CD8-positive, alpha-beta memory T cell (primary cell): ENCODE measurements at regions not wholly inside any gene's neighbourhood (a gene's known extent, or its start where the extent isn't known, plus 50 kb on each side); places are given as distances from the start of the nearest gene placed in this dataset.

Experiments
- CTCF ChIA-PET: fragments of 350-600 bp; sonication (Branson Sonifier 250); formaldehyde crosslinking; loops from one replicate; lab custom pipeline; 2021; ENCODE audit warnings: antibody characterized with exemption; lab: Charles Lee
- POLR2A ChIA-PET: fragments of 350-600 bp; sonication (Branson Sonifier 250); formaldehyde crosslinking; loops from one replicate; lab custom pipeline; 2021; ENCODE audit warnings: antibody characterized with exemption; lab: Charles Lee
- DNase-seq, 5 donors: peaks; one replicate each; pipeline versions ENCODE4 v3.0.0 to v3.0.0-alpha.2; 2020 to 2022; ENCODE audit warnings: mixed read lengths in 1 of 5
- H3K27ac ChIP-seq: one replicate; pipeline ENCODE4 v1.7.0; 2013; ENCODE audit warnings: low read depth, mild to moderate bottlenecking, low read length, moderate library complexity
- H3K27me3 ChIP-seq: 2 replicates; pipeline ENCODE4 v1.7.0; 2013; ENCODE audit warnings: low read length, mild to moderate bottlenecking; ENCODE audit not compliant: insufficient read depth, poor library complexity, severe bottlenecking
- H3K36me3 ChIP-seq: 2 replicates; pipeline ENCODE4 v1.7.0; 2013; ENCODE audit warnings: mild to moderate bottlenecking, low read length, moderate library complexity; ENCODE audit not compliant: insufficient read depth
- H3K4me1 ChIP-seq: 2 replicates; pipeline ENCODE4 v1.7.0; 2013; ENCODE audit warnings: mild to moderate bottlenecking, low read length, moderate library complexity; ENCODE audit not compliant: insufficient read depth
- H3K4me3 ChIP-seq: 2 replicates; pipeline ENCODE4 v1.7.0; 2013; ENCODE audit warnings: mild to moderate bottlenecking, low read length
- H3K9me3 ChIP-seq: 2 replicates; pipeline ENCODE4 v1.7.0; 2013; ENCODE audit warnings: mild to moderate bottlenecking, low read length
- H3K27ac Mint-ChIP-seq, 8 donors: one replicate each; pipeline ENCODE4 v1.8.0; 2020 to 2021; ENCODE audit warnings: mixed read lengths in 8 of 8, mild to moderate bottlenecking in 6 of 8, inconsistent platforms in 3 of 8, moderate library complexity in 3 of 8
- H3K27me3 Mint-ChIP-seq, 2 donors: one replicate each; pipeline ENCODE4 v1.8.0; 2020 to 2021; ENCODE audit warnings: mixed read lengths in 2 of 2, mild to moderate bottlenecking in 1 of 2, moderate library complexity in 1 of 2
- H3K36me3 Mint-ChIP-seq, 3 donors: one replicate each; pipeline ENCODE4 v1.8.0; 2020 to 2021; ENCODE audit warnings: mixed read lengths in 3 of 3, inconsistent platforms in 1 of 3, mild to moderate bottlenecking in 1 of 3
- H3K4me1 Mint-ChIP-seq, 3 donors: one replicate each; pipeline ENCODE4 v1.8.0; 2020 to 2021; ENCODE audit warnings: mixed read lengths in 3 of 3, inconsistent platforms in 1 of 3, mild to moderate bottlenecking in 1 of 3
- H3K4me3 Mint-ChIP-seq, 7 donors: one replicate each; pipeline ENCODE4 v1.8.0; 2020 to 2021; ENCODE audit warnings: mixed read lengths in 7 of 7, mild to moderate bottlenecking in 6 of 7, moderate library complexity in 4 of 7, inconsistent platforms in 2 of 7
- H3K9me3 Mint-ChIP-seq, 5 donors: one replicate each; pipeline ENCODE4 v1.8.0; 2020 to 2022; ENCODE audit warnings: mixed read lengths in 5 of 5, mild to moderate bottlenecking in 3 of 5, moderate library complexity in 2 of 5, inconsistent platforms in 1 of 5

DNA sequence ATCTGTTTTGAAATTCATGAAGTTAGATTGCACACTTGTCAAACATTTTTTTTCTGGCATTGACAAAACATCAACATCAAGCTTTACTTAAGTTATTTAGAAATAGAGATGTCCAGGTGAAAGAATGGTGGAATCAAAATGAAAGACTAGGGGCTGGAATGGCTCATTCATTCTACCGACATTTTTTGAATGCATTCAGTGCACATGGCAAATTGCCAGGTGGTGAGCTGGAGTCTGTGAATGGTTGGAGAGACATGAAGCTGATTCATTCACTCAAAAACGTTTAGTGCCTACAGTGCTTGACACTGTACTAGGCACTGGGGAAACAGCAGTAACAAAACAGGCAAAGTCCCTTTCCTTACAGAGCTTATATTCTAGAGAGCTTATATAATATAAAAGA is 292.4 kb downstream of the PPP1R2C start:
- no peaks in the 10 kb centered on the region for H3K4me1 Mint-ChIP-seq
- peaks cover 0 to 3% (median 0%) of the 10 kb centered on the region in 3 donors for H3K36me3 Mint-ChIP-seq
- peaks cover 0 to 5% of the 10 kb centered on the region in 2 donors for H3K27me3 Mint-ChIP-seq
- H3K27ac Mint-ChIP-seq, result no peak overlapping the region
- H3K27ac ChIP-seq, result no peak overlapping the region
- H3K4me3 Mint-ChIP-seq, result no peak overlapping the region
- no peaks in the 10 kb centered on the region for H3K27me3 ChIP-seq
- ChIA-PET POLR2A (no interaction called here), CTCF (no interaction called here)
- H3K4me3 ChIP-seq, result no peak overlapping the region
- H3K9me3 ChIP-seq, result no peaks in the 10 kb centered on the region
- H3K9me3 Mint-ChIP-seq, result no peaks in the 10 kb centered on the region
- no peak for DNase-seq
- no peaks in the 10 kb centered on the region for H3K4me1 ChIP-seq
- no peaks in the 10 kb centered on the region for H3K36me3 ChIP-seq

GRCh38 chrX:42484233-42484632 is 293.7 kb downstream of the PPP1R2C start:
- H3K27me3 ChIP-seq, result no peaks in the 10 kb centered on the region
- Mint-ChIP-seq H3K9me3 (no peaks in the 10 kb centered on the region), H3K4me1 (no peaks in the 10 kb centered on the region), H3K4me3 (no peak overlapping the region), H3K36me3 (peaks cover 0 to 3% (median 0%) of the 10 kb centered on the region in 3 donors), H3K27me3 (peaks cover 0 to 6% of the 10 kb centered on the region in 2 donors), H3K27ac (no peak overlapping the region)
- DNase-seq, result no peak
- H3K27ac ChIP-seq, result no peak overlapping the region
- ChIA-PET POLR2A (no interaction called here), CTCF (no interaction called here)
- H3K4me1 ChIP-seq, result no peaks in the 10 kb centered on the region
- no peaks in the 10 kb centered on the region for H3K36me3 ChIP-seq
- H3K4me3 ChIP-seq, result no peak overlapping the region
- H3K9me3 ChIP-seq, result no peaks in the 10 kb centered on the region

DNA sequence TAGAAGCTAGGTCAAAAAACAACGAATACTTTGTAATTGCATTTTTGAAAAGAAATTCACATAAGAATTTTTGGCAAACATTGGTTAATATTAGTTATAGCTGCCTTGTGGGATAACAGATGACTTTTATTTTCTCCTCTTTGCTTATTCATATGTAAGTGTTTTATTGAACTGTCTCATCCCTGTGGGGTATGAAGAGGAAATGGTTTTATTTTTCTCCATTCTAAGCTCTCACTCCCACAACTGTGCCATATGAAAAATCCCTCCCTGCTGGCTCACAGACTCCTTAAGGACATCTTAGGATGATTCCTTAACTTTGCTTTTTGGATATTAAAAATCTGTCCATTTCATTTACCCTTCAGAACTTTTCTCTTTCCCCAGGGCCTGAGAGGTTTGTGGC is 300.6 kb downstream of the PPP1R2C start:
- H3K27me3 Mint-ChIP-seq, result peaks cover 0 to 11% of the 10 kb centered on the region in 2 donors
- no peaks in the 10 kb centered on the region for H3K9me3 Mint-ChIP-seq
- POLR2A ChIA-PET, result no interaction called here
- H3K36me3 ChIP-seq, result no peaks in the 10 kb centered on the region
- H3K4me1 Mint-ChIP-seq, result no peaks in the 10 kb centered on the region
- H3K27ac Mint-ChIP-seq, result no peak overlapping the region
- H3K9me3 ChIP-seq, result no peaks in the 10 kb centered on the region
- no peaks in the 10 kb centered on the region for H3K4me1 ChIP-seq
- CTCF ChIA-PET, result no interaction called here
- H3K36me3 Mint-ChIP-seq, result no peaks in the 10 kb centered on the region
- no peak overlapping the region for H3K4me3 ChIP-seq
- H3K4me3 Mint-ChIP-seq, result no peak overlapping the region
- no peak overlapping the region for H3K27ac ChIP-seq
- no peaks in the 10 kb centered on the region for H3K27me3 ChIP-seq
- no peak for DNase-seq

DNA sequence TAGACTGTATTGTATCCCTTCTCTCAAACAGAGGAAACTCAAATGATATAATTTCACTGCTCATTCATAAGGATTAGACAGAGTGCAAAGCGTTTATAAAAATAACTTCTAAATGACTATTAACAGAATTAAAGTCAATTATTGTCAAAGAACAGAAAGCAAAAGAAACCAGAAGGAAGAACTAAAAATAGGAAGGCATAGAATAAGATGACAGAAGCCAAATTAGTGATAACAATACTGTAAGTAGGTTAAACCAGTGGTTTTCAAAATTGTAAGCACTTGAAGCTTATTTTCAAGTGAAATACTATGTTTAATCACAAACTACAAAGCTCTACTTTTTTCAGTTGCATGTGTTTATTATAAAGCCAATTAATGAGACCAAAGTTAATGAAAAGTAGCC is 305.2 kb downstream of the PPP1R2C start:
- Mint-ChIP-seq H3K36me3 (peaks cover 0 to under 1% (median 0%) of the 10 kb centered on the region in 3 donors), H3K27me3 (peaks cover 0 to 3% of the 10 kb centered on the region in 2 donors), H3K4me1 (no peaks in the 10 kb centered on the region), H3K4me3 (no peak overlapping the region), H3K27ac (no peak overlapping the region), H3K9me3 (no peaks in the 10 kb centered on the region)
- no peak for DNase-seq
- Histone ChIP-seq H3K27ac (no peak overlapping the region), H3K4me3 (no peak overlapping the region), H3K4me1 (no peaks in the 10 kb centered on the region), H3K27me3 (no peaks in the 10 kb centered on the region), H3K36me3 (no peaks in the 10 kb centered on the region), H3K9me3 (no peaks in the 10 kb centered on the region)
- POLR2A ChIA-PET, result no interaction called here
- CTCF ChIA-PET, result no interaction called here

DNA sequence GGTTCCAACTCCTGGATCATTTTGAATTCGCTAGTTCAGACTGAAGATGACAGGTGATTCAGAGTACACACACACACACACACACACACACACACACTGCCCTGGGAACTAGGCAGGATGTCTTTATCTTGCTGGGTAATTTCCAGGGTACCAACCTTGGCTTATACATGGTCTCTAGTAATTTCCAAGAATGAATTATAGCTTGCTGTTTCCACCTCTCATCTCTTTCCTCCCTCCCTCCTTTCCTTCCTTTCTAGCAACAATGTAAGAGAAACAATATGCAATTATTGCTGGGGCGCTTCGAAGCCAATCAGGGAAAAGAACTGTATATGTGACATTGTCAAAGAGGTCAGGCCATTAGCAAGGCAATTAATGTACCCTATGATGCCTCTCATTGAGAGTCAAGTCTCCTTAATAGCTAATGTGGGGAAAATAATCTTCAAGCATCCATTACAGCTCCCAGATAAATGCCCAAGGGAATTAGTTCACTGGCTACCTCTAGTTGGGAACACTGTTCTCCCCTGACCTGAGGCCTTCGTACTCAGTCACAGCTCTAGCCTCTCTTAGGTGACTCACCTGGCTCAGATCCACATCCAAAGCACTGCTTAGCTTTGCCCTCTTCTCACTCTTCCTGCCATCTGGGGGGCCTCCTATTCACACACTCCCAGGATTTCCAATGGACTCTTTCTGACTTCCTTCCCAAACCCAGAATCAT is 311.5 kb downstream of the PPP1R2C start:
- Histone ChIP-seq H3K4me3 (no peak overlapping the region), H3K27me3 (no peaks in the 10 kb centered on the region), H3K4me1 (no peaks in the 10 kb centered on the region), H3K36me3 (no peaks in the 10 kb centered on the region), H3K9me3 (no peaks in the 10 kb centered on the region), H3K27ac (no peak overlapping the region)
- no peak overlapping the region for H3K4me3 Mint-ChIP-seq
- H3K27ac Mint-ChIP-seq, result peak overlapping the region in 1 of 8 donors; percentile 81
- ChIA-PET POLR2A (no interaction called here), CTCF (no interaction called here)
- H3K4me1 Mint-ChIP-seq, result peaks cover 0 to 2% (median 0%) of the 10 kb centered on the region in 3 donors
- peaks cover 0 to 6% of the 10 kb centered on the region in 2 donors for H3K27me3 Mint-ChIP-seq
- H3K9me3 Mint-ChIP-seq, result peaks cover 0 to 2% (median 0%) of the 10 kb centered on the region in 5 donors
- H3K36me3 Mint-ChIP-seq, result peaks cover 0 to 2% (median 0%) of the 10 kb centered on the region in 3 donors
- DNase-seq, result no peak

DNA sequence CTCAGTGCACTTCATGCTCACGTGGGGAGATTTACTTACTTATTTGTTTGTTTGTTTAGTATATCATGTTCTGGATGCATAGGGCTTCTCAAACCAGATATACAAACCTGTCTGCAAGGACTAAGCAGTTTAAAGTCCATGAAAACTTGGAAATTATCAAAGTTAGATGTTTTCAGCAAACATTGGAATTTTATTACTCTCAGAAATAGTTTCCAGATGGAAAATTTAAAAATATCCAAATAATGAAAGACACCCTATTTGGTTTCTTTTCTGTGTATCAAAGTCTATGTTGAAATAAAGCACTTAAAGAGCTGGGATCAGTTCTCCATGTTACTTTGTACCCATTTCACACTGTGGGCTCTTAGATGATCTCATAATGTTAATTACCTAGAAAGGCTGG is 312.1 kb downstream of the PPP1R2C start:
- Histone ChIP-seq H3K27me3 (no peaks in the 10 kb centered on the region), H3K27ac (no peak overlapping the region), H3K4me1 (no peaks in the 10 kb centered on the region), H3K4me3 (no peak overlapping the region), H3K9me3 (no peaks in the 10 kb centered on the region), H3K36me3 (no peaks in the 10 kb centered on the region)
- Mint-ChIP-seq H3K36me3 (peaks cover 0 to 2% (median 0%) of the 10 kb centered on the region in 3 donors), H3K27ac (peak overlapping the region in 1 of 8 donors; percentile 81), H3K4me3 (no peak overlapping the region), H3K4me1 (peaks cover 0 to 2% (median 0%) of the 10 kb centered on the region in 3 donors), H3K9me3 (peaks cover 0 to 2% (median 0%) of the 10 kb centered on the region in 5 donors), H3K27me3 (peaks cover 0 to 6% of the 10 kb centered on the region in 2 donors)
- ChIA-PET CTCF (no interaction called here), POLR2A (no interaction called here)
- DNase-seq, result no peak

- Mint-ChIP-seq H3K27me3 (peaks cover 0 to 6% of the 10 kb centered on the region in 2 donors), H3K36me3 (peaks cover 0 to 2% (median 0%) of the 10 kb centered on the region in 3 donors), H3K4me3 (no peak overlapping the region), H3K9me3 (peaks cover 0 to 2% (median 0%) of the 10 kb centered on the region in 5 donors), H3K4me1 (peaks cover 0 to 2% (median 0%) of the 10 kb centered on the region in 3 donors), H3K27ac (no peak overlapping the region)
- Histone ChIP-seq H3K27me3 (no peaks in the 10 kb centered on the region), H3K27ac (no peak overlapping the region), H3K4me3 (no peak overlapping the region), H3K9me3 (no peaks in the 10 kb centered on the region), H3K36me3 (no peaks in the 10 kb centered on the region), H3K4me1 (no peaks in the 10 kb centered on the region)
- no peak for DNase-seq
- POLR2A ChIA-PET, result no interaction called here
- CTCF ChIA-PET, result no interaction called here
Measured at GRCh38 chrX:42463706-42464490, 314.1 kb downstream of the PPP1R2C start.

DNA sequence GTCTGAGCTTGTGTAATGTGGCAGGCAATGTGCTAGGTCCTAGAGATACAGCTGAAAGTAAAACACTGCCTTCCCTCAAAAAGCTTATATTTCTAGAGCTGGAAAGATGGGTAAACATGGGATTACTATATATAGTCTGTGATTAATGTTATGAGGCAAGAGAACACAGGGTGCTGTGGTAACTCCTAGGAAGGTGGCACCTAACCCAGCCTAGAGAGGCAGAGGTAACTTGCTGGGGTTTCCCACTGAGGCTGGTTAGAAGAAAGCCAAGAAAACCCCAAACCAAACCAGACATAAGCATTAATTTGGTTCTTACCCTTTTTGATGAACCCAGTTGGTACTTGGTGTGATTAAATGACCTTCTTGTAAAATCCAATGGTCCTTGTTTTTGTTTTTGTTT is 315.0 kb downstream of the PPP1R2C start:
- H3K36me3 Mint-ChIP-seq, result peaks cover 0 to 2% (median 0%) of the 10 kb centered on the region in 3 donors
- Histone ChIP-seq H3K27ac (no peak overlapping the region), H3K9me3 (no peaks in the 10 kb centered on the region), H3K27me3 (no peaks in the 10 kb centered on the region), H3K4me3 (no peak overlapping the region), H3K4me1 (no peaks in the 10 kb centered on the region), H3K36me3 (no peaks in the 10 kb centered on the region)
- no peak overlapping the region for H3K4me3 Mint-ChIP-seq
- H3K27ac Mint-ChIP-seq, result no peak overlapping the region
- H3K9me3 Mint-ChIP-seq, result peaks cover 0 to 2% (median 0%) of the 10 kb centered on the region in 5 donors
- DNase-seq, result no peak
- ChIA-PET POLR2A (no interaction called here), CTCF (no interaction called here)
- H3K27me3 Mint-ChIP-seq, result peaks cover 0 to 6% of the 10 kb centered on the region in 2 donors
- H3K4me1 Mint-ChIP-seq, result peaks cover 0 to 2% (median 0%) of the 10 kb centered on the region in 3 donors
